CD14-positive monocyte (primary cell): ENCODE measurements at regions not wholly inside any gene's neighbourhood (a gene's known extent, or its start where the extent isn't known, plus 50 kb on each side); places are given as distances from the start of the nearest gene placed in this dataset.

Source experiments
- DNase-seq, 3 donors: peaks; one replicate each; pipeline ENCODE4 v3.0.0-alpha.2; 2011 to 2022
- H2AFZ ChIP-seq: 2 replicates; pipeline ENCODE4 v1.6.0; 2012; ENCODE audit warnings: mild to moderate bottlenecking, low read depth, low read length, inconsistent platforms; ENCODE audit not compliant: insufficient read depth, poor library complexity, severe bottlenecking
- H3K27ac ChIP-seq, 2 donors: 1 replicate in 1 of 2; 2 replicates in 1 of 2; pipeline ENCODE4 v1.5.1; 2012 to 2013; ENCODE audit warnings: low read length in 2 of 2, control low read depth in 1 of 2, inconsistent platforms in 1 of 2, low read depth in 1 of 2, mild to moderate bottlenecking in 1 of 2
- H3K27me3 ChIP-seq, 2 donors: one replicate each; pipeline versions ENCODE4 v1.6.0 to v1.6.1; 2011 to 2013; ENCODE audit warnings: low read length in 2 of 2; ENCODE audit not compliant: control insufficient read depth in 2 of 2, insufficient read depth in 2 of 2
- H3K36me3 ChIP-seq, 2 donors: replicated peaks in 1 of 2; 1 replicate in 1 of 2; 2 replicates in 1 of 2; pipeline versions ENCODE4 v1.5.1 to v1.6.1; 2012 to 2013; ENCODE audit warnings: low read length in 2 of 2, control low read depth in 1 of 2, inconsistent platforms in 1 of 2, mild to moderate bottlenecking in 1 of 2; ENCODE audit not compliant: insufficient read depth in 2 of 2, control insufficient read depth in 1 of 2
- H3K4me1 ChIP-seq, 2 donors: 1 replicate in 1 of 2; 2 replicates in 1 of 2; pipeline versions ENCODE4 v1.5.1 to v1.6.1; 2012 to 2013; ENCODE audit warnings: low read length in 2 of 2, control low read depth in 1 of 2, inconsistent platforms in 1 of 2, mild to moderate bottlenecking in 1 of 2, moderate library complexity in 1 of 2; ENCODE audit not compliant: insufficient read depth in 2 of 2, control insufficient read depth in 1 of 2
- H3K4me2 ChIP-seq: replicated peaks from 2 replicates; pipeline ENCODE3; 2012; ENCODE audit warnings: low read length, moderate library complexity, mild to moderate bottlenecking; ENCODE audit not compliant: poor library complexity, severe bottlenecking; ENCODE audit errors: extremely low read depth
- H3K4me3 ChIP-seq, 3 experiments: fragments of 200-600 bp in 1 of 3; sonication (generic) in 1 of 3; replicated peaks in 1 of 3; 1 replicate in 2 of 3; 2 replicates in 1 of 3; pipeline ENCODE4 v1.5.1; 2011 to 2013; ENCODE audit warnings: low read length in 3 of 3, mild to moderate bottlenecking in 3 of 3, control low read depth in 2 of 3, low read depth in 2 of 3, inconsistent platforms in 1 of 3, moderate library complexity in 1 of 3
- H3K79me2 ChIP-seq: 2 replicates; pipeline ENCODE4 v1.6.0; 2012; ENCODE audit warnings: mild to moderate bottlenecking, control low read depth, inconsistent platforms, low read length, moderate library complexity; ENCODE audit not compliant: insufficient read depth
- H3K9ac ChIP-seq: 2 replicates; pipeline ENCODE4 v1.6.0; 2017; ENCODE audit warnings: low read length, mild to moderate bottlenecking; ENCODE audit not compliant: insufficient read depth, poor library complexity, severe bottlenecking
- H3K9me3 ChIP-seq, 2 donors: replicated peaks in 1 of 2; 1 replicate in 1 of 2; 2 replicates in 1 of 2; pipeline versions ENCODE4 v1.5.1 to v1.6.1; 2012 to 2013; ENCODE audit warnings: low read length in 2 of 2, control low read depth in 1 of 2; ENCODE audit not compliant: control insufficient read depth in 1 of 2, insufficient read depth in 1 of 2
- H4K20me1 ChIP-seq: 2 replicates; pipeline ENCODE4 v1.6.0; 2012; ENCODE audit warnings: mild to moderate bottlenecking, low read length, control low read depth, moderate library complexity; ENCODE audit not compliant: insufficient read depth
- H3K27ac Mint-ChIP-seq, 7 donors: one replicate each; pipeline ENCODE4 v1.8.0; 2020; ENCODE audit warnings: mild to moderate bottlenecking in 7 of 7, mixed read lengths in 7 of 7, moderate library complexity in 6 of 7, inconsistent platforms in 2 of 7
- H3K27me3 Mint-ChIP-seq, 3 donors: one replicate each; pipeline ENCODE4 v1.8.0; 2021 to 2022; ENCODE audit warnings: low read depth in 3 of 3, mild to moderate bottlenecking in 3 of 3, mixed read lengths in 3 of 3, moderate library complexity in 3 of 3, inconsistent platforms in 1 of 3
- H3K36me3 Mint-ChIP-seq, 2 donors: one replicate each; pipeline ENCODE4 v1.8.0; 2020; ENCODE audit warnings: mixed read lengths in 2 of 2, inconsistent platforms in 1 of 2, mild to moderate bottlenecking in 1 of 2
- H3K4me1 Mint-ChIP-seq: one replicate; pipeline ENCODE4 v1.8.0; 2020; ENCODE audit warnings: mild to moderate bottlenecking, mixed read lengths
- H3K4me3 Mint-ChIP-seq, 2 donors: one replicate each; pipeline ENCODE4 v1.8.0; 2020; ENCODE audit warnings: mild to moderate bottlenecking in 2 of 2, mixed read lengths in 2 of 2, moderate library complexity in 1 of 2
- H3K9me3 Mint-ChIP-seq, 7 donors: one replicate each; pipeline ENCODE4 v1.8.0; 2020 to 2022; ENCODE audit warnings: mixed read lengths in 7 of 7, mild to moderate bottlenecking in 6 of 7, moderate library complexity in 6 of 7, inconsistent platforms in 2 of 7
- CTCF ChIP-seq: fragments of 200-600 bp; IDR thresholded peaks from one replicate; pipeline ENCODE4 v1.8.0; 2022; ENCODE audit warnings: antibody characterized with exemption, mild to moderate bottlenecking
- WGBS: methylation state at CpG from one replicate; pipeline ENCODE4 v1.1.5; 2013; ENCODE audit warnings: missing lambda C conversion rate; ENCODE audit not compliant: insufficient coverage; 5-methylcytosine and 5-hydroxymethylcytosine counted together
- intact Hi-C, 2 donors: fragments of 100-400 bp; cut with micrococcal nuclease; formaldehyde crosslinking; loops; one replicate each; pipeline versions ENCODE4 v1.15.0 to v1.15.1; 2023

- H3K27me3 Mint-ChIP-seq, result peaks cover 0 to 2% (median 1%) of the 10 kb centered on the region in 3 donors
- Histone ChIP-seq H3K27me3 (no peaks in the 10 kb centered on the region), H3K9me3 (no peaks in the 10 kb centered on the region), H3K9ac (no peak overlapping the region), H2AFZ (no peak overlapping the region), H3K4me1 (peaks cover 8 to 10% of the 10 kb centered on the region in 2 donors), H4K20me1 (no peaks in the 10 kb centered on the region), H3K27ac (no peak overlapping the region), H3K36me3 (no peaks in the 10 kb centered on the region), H3K4me2 (no peak overlapping the region), H3K79me2 (no peaks in the 10 kb centered on the region), H3K4me3 (no peak overlapping the region)
- H3K27ac Mint-ChIP-seq, result no peak overlapping the region
- no peak for DNase-seq
- intact Hi-C loops, result no loop called here
- WGBS, result 97% methylated on average over 4 of the region's 6 CpGs
- H3K9me3 Mint-ChIP-seq, result peaks cover 0 to 4% (median 0%) of the 10 kb centered on the region in 7 donors
- H3K4me3 Mint-ChIP-seq, result no peak overlapping the region
- no peaks in the 10 kb centered on the region for H3K36me3 Mint-ChIP-seq
- H3K4me1 Mint-ChIP-seq, result peaks cover 20% of the 10 kb centered on the region
- TF ChIP-seq CTCF, result no peak
Measured at GRCh38 chr5:74205767-74206578, 434.6 kb downstream of the ENC1 start.

- Histone ChIP-seq H3K36me3 (no peaks in the 10 kb centered on the region), H3K27me3 (no peaks in the 10 kb centered on the region), H3K9ac (no peak overlapping the region), H3K27ac (no peak overlapping the region), H3K79me2 (no peaks in the 10 kb centered on the region), H3K4me3 (no peak overlapping the region), H3K9me3 (no peaks in the 10 kb centered on the region), H4K20me1 (no peaks in the 10 kb centered on the region), H3K4me2 (no peak overlapping the region), H2AFZ (peak overlapping the region; percentile 34), H3K4me1 (peaks cover 8 to 10% of the 10 kb centered on the region in 2 donors)
- DNase-seq, result peak; percentile 12 to 50 (median 17)
- 70% methylated on average over 7 of the region's 8 CpGs for WGBS
- intact Hi-C loops, result no loop called here
- H3K9me3 Mint-ChIP-seq, result peaks cover 0 to 4% (median 0%) of the 10 kb centered on the region in 7 donors
- no peak for TF ChIP-seq CTCF
- no peaks in the 10 kb centered on the region for H3K36me3 Mint-ChIP-seq
- H3K4me1 Mint-ChIP-seq, result peaks cover 21% of the 10 kb centered on the region
- peak overlapping the region in 4 of 7 donors; percentile 8 to 89 (median 38) for H3K27ac Mint-ChIP-seq
- H3K4me3 Mint-ChIP-seq, result peak overlapping the region in 1 of 2 donors; percentile 47
- H3K27me3 Mint-ChIP-seq, result peaks cover 1 to 2% (median 2%) of the 10 kb centered on the region in 3 donors
Measured at GRCh38 chr5:74201334-74202081, 439.0 kb downstream of the ENC1 start.
